ENCODE measurements at regions not wholly inside any gene's neighbourhood (a gene's known extent, or its start where the extent isn't known, plus 50 kb on each side); places are given as distances from the start of the nearest gene placed in this dataset.

DNA sequence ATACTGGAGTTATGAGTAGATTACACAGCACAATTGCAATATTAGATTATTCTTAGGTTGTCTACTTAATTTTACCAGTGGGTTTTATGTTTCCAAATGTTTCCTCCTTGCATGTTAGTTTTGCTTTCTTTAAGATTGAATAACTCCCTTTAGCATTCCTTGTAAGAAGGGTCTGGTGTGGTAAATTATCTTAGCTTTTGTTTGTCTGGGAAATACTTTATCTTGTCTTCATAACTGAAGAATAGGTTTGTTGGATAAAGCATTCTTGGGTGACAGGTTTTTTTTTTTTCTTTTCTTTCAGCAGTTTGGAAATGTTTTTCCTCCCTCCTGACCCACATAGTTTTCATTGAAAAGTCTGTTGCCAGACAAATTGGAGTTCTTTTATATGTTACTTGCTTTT lies 531.1 kb downstream of the ANXA1 start:
- Histone ChIP-seq H3K4me1 (ENCODE audit: control insufficient read depth, extremely low read depth, insufficient read depth, low read length) (no peaks in the 10 kb centered on the region), H3K9me1 (replicated peaks; ENCODE audit: control insufficient read depth, extremely low read depth, insufficient read depth, low read length) (no peaks in the 10 kb centered on the region), H2AFZ (ENCODE audit: low read depth, low read length) (no peak overlapping the region), H3K79me2 (ENCODE audit: control insufficient read depth, insufficient read depth, low read length) (no peaks in the 10 kb centered on the region), H3K36me3 (ENCODE audit: control insufficient read depth in 2 of 2, extremely low read depth in 1 of 2, insufficient read depth in 2 of 2, low read length in 2 of 2) (no peaks in the 10 kb centered on the region), H3K9ac (replicated peaks; ENCODE audit: extremely low read depth, insufficient read depth, low read length) (no peak overlapping the region), H3K4me3 (replicated peaks in 1 of 3; ENCODE audit: insufficient read depth in 1 of 3, low read depth in 1 of 3, low read length in 3 of 3) (no peak overlapping the region), H3K27ac (ENCODE audit: insufficient read depth, low read depth, low read length) (no peak overlapping the region), H3K4me2 (ENCODE audit: insufficient read depth, low read length) (no peak overlapping the region), H3K27me3 (ENCODE audit: control insufficient read depth in 2 of 2, insufficient read depth in 2 of 2, low read length in 2 of 2) (no peaks in the 10 kb centered on the region), H3K9me3 (replicated peaks; ENCODE audit: control insufficient read depth, insufficient read depth, low read length) (no peaks in the 10 kb centered on the region), H4K20me1 (replicated peaks; ENCODE audit: control insufficient read depth, extremely low read depth, insufficient read depth, low read length) (no peaks in the 10 kb centered on the region)
- CTCF ChIA-PET: interaction anchor here (1.0 kb wide), 1 partner anchor 890 kb away, joined by 3 read pairs; no protein-coding TSS in a partner anchor
- FAIRE-seq (no peak), DNase-seq (ENCODE audit: low read depth, low spot score) (no peak)
- POLR2A ChIA-PET: no interaction called here
- TF ChIP-seq JUN (IDR thresholded peaks at IDR 0.05; ENCODE audit: borderline replicate concordance, insufficient read depth, insufficient read length, low read depth) (no peak), EZH2 (IDR thresholded peaks at IDR 0.05; ENCODE audit: borderline replicate concordance, low read depth, low read length, severe bottlenecking) (no peak), MYC (IDR thresholded peaks at IDR 0.05; ENCODE audit: low read depth, low read length) (no peak), FOS (IDR thresholded peaks at IDR 0.05; ENCODE audit: borderline replicate concordance, insufficient read depth, low read length) (no peak), POLR2AphosphoS5 (IDR thresholded peaks at IDR 0.05; ENCODE audit: insufficient read depth, low read depth, low read length) (no peak), GATA2 (IDR thresholded peaks at IDR 0.05; ENCODE audit: insufficient read depth, insufficient read length, low read depth, low read length) (no peak)
- TF ChIP-seq, protein P1, sequence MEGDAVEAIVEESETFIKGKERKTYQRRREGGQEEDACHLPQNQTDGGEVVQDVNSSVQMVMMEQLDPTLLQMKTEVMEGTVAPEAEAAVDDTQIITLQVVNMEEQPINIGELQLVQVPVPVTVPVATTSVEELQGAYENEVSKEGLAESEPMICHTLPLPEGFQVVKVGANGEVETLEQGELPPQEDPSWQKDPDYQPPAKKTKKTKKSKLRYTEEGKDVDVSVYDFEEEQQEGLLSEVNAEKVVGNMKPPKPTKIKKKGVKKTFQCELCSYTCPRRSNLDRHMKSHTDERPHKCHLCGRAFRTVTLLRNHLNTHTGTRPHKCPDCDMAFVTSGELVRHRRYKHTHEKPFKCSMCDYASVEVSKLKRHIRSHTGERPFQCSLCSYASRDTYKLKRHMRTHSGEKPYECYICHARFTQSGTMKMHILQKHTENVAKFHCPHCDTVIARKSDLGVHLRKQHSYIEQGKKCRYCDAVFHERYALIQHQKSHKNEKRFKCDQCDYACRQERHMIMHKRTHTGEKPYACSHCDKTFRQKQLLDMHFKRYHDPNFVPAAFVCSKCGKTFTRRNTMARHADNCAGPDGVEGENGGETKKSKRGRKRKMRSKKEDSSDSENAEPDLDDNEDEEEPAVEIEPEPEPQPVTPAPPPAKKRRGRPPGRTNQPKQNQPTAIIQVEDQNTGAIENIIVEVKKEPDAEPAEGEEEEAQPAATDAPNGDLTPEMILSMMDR (IDR thresholded peaks at IDR 0.05; ENCODE audit: extremely low read depth in 1 of 2, insufficient read depth in 1 of 2, low read depth in 1 of 2, low read length in 2 of 2): no peak
- TF ChIP-seq, protein P2, sequence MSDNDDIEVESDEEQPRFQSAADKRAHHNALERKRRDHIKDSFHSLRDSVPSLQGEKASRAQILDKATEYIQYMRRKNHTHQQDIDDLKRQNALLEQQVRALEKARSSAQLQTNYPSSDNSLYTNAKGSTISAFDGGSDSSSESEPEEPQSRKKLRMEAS (IDR thresholded peaks at IDR 0.05; ENCODE audit: insufficient read depth, insufficient read length): no peak
- intact Hi-C loops (cut with micrococcal nuclease) (loop anchor here (5.0 kb wide), 2 partner anchors 965 to 1060 kb away; no protein-coding TSS in a partner anchor), dilution Hi-C loops (cut with MboI; ENCODE audit: extremely low pct_ligation_motif_present, low sequenced_read_pairs) (no loop called here)
- BruUV-seq (replicated peaks): no TSS peak

Data from endothelial cell of umbilical vein (primary cell).